ENCODE measurements at regions not wholly inside any gene's neighbourhood (a gene's known extent, or its start where the extent isn't known, plus 50 kb on each side); places are given as distances from the start of the nearest gene placed in this dataset.
"Not testable (repeated sequence)": the region's sequence is repeated elsewhere in the genome, so short reads cannot be mapped to it uniquely, and the experiment has no call there.

- DNase-seq, result no peak
Observed at GRCh38 chr11:134508219-134508990, 96.4 kb upstream of the B3GAT1 start.

- DNase-seq, result no peak
Observed at GRCh38 chr11:134506046-134506445, 94.0 kb upstream of the B3GAT1 start.

- no peak for DNase-seq
Observed at GRCh38 chr11:134505125-134505524, 93.1 kb upstream of the B3GAT1 start.

- no peak for DNase-seq
Observed at GRCh38 chr11:134504146-134504905, 92.3 kb upstream of the B3GAT1 start.

GRCh38 chr11:134503596-134503995, 91.6 kb upstream of the B3GAT1 start:
- no peak for DNase-seq

- DNase-seq, result no peak
Observed at GRCh38 chr11:134503100-134503499, 91.1 kb upstream of the B3GAT1 start.

- DNase-seq, result no peak
Observed at GRCh38 chr11:134502153-134502550, 90.1 kb upstream of the B3GAT1 start.

GRCh38 chr11:134501406-134502152, 89.5 kb upstream of the B3GAT1 start:
- no peak for DNase-seq

GRCh38 chr11:134500621-134501020, 88.6 kb upstream of the B3GAT1 start:
- no peak for DNase-seq

- no peak for DNase-seq
Observed at GRCh38 chr11:134499990-134500389, 87.9 kb upstream of the B3GAT1 start.

- DNase-seq, result no peak
Observed at GRCh38 chr11:134498326-134499139, 86.5 kb upstream of the B3GAT1 start.

GRCh38 chr11:134497586-134497985, 85.5 kb upstream of the B3GAT1 start:
- no peak for DNase-seq

GRCh38 chr11:134496058-134496457, 84.0 kb upstream of the B3GAT1 start:
- not testable (repeated sequence) for DNase-seq

GRCh38 chr11:134494395-134494794, 82.4 kb upstream of the B3GAT1 start:
- DNase-seq, result not testable (repeated sequence)

GRCh38 chr11:134492411-134492810, 80.4 kb upstream of the B3GAT1 start:
- not testable (repeated sequence) for DNase-seq

GRCh38 chr11:134489728-134490127, 77.7 kb upstream of the B3GAT1 start:
- DNase-seq, result no peak

- no peak for DNase-seq
Observed at GRCh38 chr11:134488913-134489312, 76.9 kb upstream of the B3GAT1 start.

GRCh38 chr11:134488512-134488911, 76.5 kb upstream of the B3GAT1 start:
- no peak for DNase-seq

- no peak for DNase-seq
Observed at GRCh38 chr11:134487696-134488095, 75.7 kb upstream of the B3GAT1 start.

- DNase-seq, result no peak
Observed at GRCh38 chr11:134486704-134487103, 74.7 kb upstream of the B3GAT1 start.

GRCh38 chr11:134486106-134486505, 74.1 kb upstream of the B3GAT1 start:
- DNase-seq, result no peak

GRCh38 chr11:134485316-134485715, 73.3 kb upstream of the B3GAT1 start:
- no peak for DNase-seq

- DNase-seq, result no peak
Observed at GRCh38 chr11:134483857-134484256, 71.8 kb upstream of the B3GAT1 start.

Measured in T-helper 1 cell (primary cell).